HG03558 (cell line): ENCODE measurements at regions not wholly inside any gene's neighbourhood (a gene's known extent, or its start where the extent isn't known, plus 50 kb on each side); places are given as distances from the start of the nearest gene placed in this dataset.

ENCODE experiments used
- ATAC-seq: cut with Tn5 transposase; IDR thresholded peaks from one replicate; pipeline ENCODE4 v1.9.1; 2021; ENCODE audit warnings: moderate number of reproducible peaks; ENCODE audit not compliant: unreplicated experiment; ENCODE audit errors: extremely low read depth

GRCh38 chr5:42321785-42322184 is 101.5 kb upstream of the GHR start:
- no peak for ATAC-seq

GRCh38 chr5:42337143-42337542 is 86.1 kb upstream of the GHR start:
- no peak for ATAC-seq

GRCh38 chr5:42337607-42338006 is 85.6 kb upstream of the GHR start:
- no peak for ATAC-seq

GRCh38 chr5:42338136-42338535 is 85.1 kb upstream of the GHR start:
- no peak for ATAC-seq

GRCh38 chr5:42349163-42349562 is 74.1 kb upstream of the GHR start:
- ATAC-seq: no peak

- ATAC-seq: no peak
These were observed 71.3 kb upstream of the GHR start for GRCh38 chr5:42351956-42352355.

- ATAC-seq: no peak
These were observed 63.2 kb upstream of the GHR start for GRCh38 chr5:42360056-42360455.

- no peak for ATAC-seq
These were observed 62.5 kb upstream of the GHR start for GRCh38 chr5:42360616-42361314.

GRCh38 chr5:42361315-42361688 is 61.9 kb upstream of the GHR start:
- ATAC-seq: no peak

- ATAC-seq: no peak
These were observed 57.2 kb upstream of the GHR start for GRCh38 chr5:42366051-42366450.
